Epithelial cell of esophagus (primary cell): ENCODE measurements at regions not wholly inside any gene's neighbourhood (a gene's known extent, or its start where the extent isn't known, plus 50 kb on each side); places are given as distances from the start of the nearest gene placed in this dataset.

Experiments
- DNase-seq: peaks from one replicate; pipeline ENCODE4 v3.0.0; 2010; ENCODE audit warnings: low read depth
- H3K4me3 ChIP-seq: 2 replicates; pipeline ENCODE4 v1.5.1; 2011; ENCODE audit warnings: mild to moderate bottlenecking, low read length, control low read depth
- CTCF ChIP-seq: IDR thresholded peaks from 2 replicates; pipeline ENCODE4 v1.5.1; 2011; ENCODE audit warnings: low read depth, mild to moderate bottlenecking, low read length, control low read depth, inconsistent platforms; ENCODE audit not compliant: insufficient read depth; ENCODE audit errors: missing control alignments

GRCh38 chr12:11965258-11965910 lies 105.4 kb upstream of the BCL2L14 start:
- no peak overlapping the region for H3K4me3 ChIP-seq
- TF ChIP-seq CTCF = no peak
- no peak for DNase-seq

GRCh38 chr12:11967376-11968047 lies 103.2 kb upstream of the BCL2L14 start:
- DNase-seq = no peak
- no peak for TF ChIP-seq CTCF
- H3K4me3 ChIP-seq = no peak overlapping the region

- TF ChIP-seq CTCF = no peak
- DNase-seq = no peak
These were observed 102.7 kb upstream of the BCL2L14 start for GRCh38 chr12:11968048-11968383.

GRCh38 chr12:11968516-11968915 lies 102.2 kb upstream of the BCL2L14 start:
- H3K4me3 ChIP-seq = no peak overlapping the region
- TF ChIP-seq CTCF = no peak
- no peak for DNase-seq

More at GRCh38 chr12:11968048-11968383, 102.7 kb upstream of the BCL2L14 start:
- no peak overlapping the region for H3K4me3 ChIP-seq

GRCh38 chr12:11969437-11970154 lies 101.1 kb upstream of the BCL2L14 start:
- no peak for TF ChIP-seq CTCF
- no peak overlapping the region for H3K4me3 ChIP-seq
- DNase-seq = no peak

GRCh38 chr12:11970155-11970520 lies 100.6 kb upstream of the BCL2L14 start:
- no peak overlapping the region for H3K4me3 ChIP-seq
- TF ChIP-seq CTCF = no peak
- DNase-seq = no peak

- no peak for TF ChIP-seq CTCF
- no peak for DNase-seq
- H3K4me3 ChIP-seq = no peak overlapping the region
These were observed 97.3 kb upstream of the BCL2L14 start for GRCh38 chr12:11973396-11973795.
